GM19328 (cell line): ENCODE measurements at regions not wholly inside any gene's neighbourhood (a gene's known extent, or its start where the extent isn't known, plus 50 kb on each side); places are given as distances from the start of the nearest gene placed in this dataset.

Source experiments
- ATAC-seq: cut with Tn5 transposase; IDR thresholded peaks from one replicate; pipeline ENCODE4 v1.9.1; 2021; ENCODE audit warnings: mild to moderate bottlenecking, moderate library complexity; ENCODE audit not compliant: unreplicated experiment

DNA sequence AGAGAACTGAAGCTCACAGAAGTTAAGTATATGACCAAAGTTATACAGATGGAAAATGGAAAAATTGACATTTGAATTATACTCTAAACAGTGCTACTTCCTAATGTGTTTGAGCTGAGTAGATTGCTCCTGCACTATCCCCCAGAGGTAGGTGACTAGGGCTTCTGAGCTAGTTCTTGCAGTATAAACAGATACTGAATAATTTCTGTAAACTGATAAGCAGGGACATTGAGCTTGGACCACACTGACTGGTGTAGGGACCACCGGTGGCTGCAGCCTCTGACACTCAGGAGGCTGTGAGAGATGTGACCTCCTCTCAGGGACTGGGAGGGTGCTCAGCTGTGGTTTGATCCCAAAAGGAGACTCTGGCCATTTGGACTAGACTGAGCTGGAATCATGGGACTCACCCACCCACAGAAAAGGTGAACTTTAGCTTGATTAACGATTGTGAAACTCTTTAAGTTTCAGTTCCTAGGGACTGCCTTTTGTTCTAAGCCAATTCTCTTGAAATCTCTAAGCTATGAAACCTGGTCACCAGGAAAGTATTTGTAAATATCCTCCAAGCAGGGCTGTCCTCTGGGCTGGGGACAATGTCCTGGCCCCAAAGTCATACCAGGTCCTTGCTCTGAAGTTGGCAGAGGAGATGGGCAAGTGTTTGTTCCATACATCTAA is 291.5 kb downstream of the SEC61B start:
- peak; percentile 63 for ATAC-seq

DNA sequence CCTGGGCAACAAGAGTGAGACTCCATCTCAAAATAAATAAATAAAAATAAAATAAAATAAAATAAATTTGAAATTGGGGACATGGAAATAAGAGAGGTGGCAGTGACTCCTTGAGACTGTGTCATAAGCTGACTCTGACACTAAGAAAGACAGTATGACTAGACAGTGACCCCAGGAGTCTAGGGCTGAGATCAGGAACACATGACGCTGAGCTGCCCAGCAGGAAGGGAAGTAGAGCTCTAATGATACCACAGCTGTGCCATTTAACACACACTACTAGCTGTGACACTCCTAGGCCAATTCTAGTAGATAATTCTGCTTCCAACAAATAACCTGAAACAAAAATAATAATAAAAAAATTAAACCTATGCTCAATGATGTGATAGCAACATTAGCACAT is 293.0 kb downstream of the SEC61B start:
- ATAC-seq = no peak

DNA sequence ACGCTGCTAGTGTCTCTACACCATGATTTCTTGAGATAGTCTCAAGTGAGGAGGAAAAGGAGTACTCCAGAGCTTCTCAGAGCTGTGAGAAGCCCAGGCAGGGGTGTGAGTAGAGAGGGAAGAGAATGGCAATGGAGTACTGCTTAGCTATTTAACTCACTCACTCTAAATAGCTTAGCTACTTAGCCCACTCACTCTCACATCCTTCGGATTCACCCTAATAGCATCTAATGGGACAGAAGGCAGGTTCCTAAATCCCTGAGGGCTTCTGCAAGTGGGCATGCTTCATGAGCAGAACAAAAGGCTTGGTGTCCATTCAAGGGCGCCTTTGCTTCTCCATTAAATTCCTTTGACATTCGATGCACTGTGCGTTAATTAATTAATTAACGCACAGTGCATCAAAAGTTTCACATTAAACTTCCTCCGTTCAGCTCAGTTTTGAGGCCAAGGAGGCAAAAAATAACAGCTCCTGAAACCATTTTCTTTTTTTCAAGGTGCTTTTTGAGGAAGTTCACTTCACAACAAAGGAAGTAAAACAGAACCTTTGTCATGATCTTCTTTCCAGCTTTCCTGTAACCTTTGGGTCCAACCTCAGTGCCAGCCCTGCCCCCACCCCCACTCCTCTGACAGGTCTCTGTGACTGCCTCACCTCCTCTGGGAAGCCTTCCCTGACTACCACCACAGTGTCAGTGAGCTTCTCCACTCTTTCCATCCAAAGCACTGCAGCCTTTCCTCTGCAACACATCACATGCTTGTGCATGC is 294.0 kb downstream of the SEC61B start:
- no peak for ATAC-seq

DNA sequence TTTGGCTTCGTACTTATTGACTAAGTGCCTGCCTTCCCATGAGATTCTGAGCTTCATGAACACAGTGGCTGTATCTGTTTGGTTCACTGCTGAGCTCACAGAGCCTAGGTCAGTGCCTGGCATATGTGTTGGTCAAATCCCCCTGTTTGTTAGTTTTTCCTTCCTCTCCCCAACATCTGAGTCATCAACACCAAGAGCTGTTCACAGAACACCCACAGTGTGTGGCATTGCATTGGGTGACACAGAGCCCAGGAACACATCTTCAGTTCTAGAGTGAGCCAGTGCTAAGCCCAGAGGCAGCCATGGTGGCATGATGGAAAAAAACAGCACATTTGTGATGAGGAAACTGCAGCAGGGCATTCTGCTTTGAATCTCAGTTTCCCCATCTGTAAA is 294.6 kb downstream of the SEC61B start:
- ATAC-seq = no peak

DNA sequence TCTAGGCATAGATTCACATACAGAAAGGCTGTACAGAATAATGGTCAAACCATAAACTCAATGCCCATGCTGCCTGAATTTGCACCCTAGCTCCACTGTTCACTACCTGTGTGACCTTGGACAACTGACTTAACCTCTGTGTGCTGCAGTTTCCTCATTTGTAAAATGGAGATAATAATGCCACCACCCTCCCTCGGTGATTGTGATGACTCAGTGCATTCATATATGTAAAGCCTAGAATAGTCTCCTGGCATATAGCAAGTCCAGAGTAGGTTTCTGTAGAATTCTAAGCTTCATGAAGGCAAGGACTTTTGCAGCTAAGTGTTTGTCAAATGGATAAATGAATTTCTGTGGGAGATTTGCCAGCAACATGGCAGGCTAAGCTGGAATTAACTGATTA is 297.8 kb upstream of the NR4A3 start:
- no peak for ATAC-seq

DNA sequence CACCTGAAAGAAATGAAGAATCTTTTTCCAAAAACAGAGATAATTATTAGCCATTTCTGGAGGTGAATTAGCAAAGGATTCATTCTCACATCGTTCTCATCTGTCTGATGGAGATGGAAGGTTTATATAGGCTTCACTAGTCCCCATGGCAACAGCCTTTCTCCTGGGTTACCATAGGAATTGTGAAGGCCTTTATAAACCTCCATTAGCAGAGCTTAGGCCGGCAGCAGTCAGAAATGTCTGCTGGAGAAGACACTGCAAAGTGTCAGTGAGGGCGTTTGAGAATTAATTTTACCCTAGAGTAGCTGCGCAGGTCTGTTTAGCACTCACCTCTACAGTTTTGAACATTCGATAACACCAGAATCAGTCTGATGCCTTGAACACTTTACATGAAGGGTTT is 290.4 kb upstream of the NR4A3 start:
- ATAC-seq = no peak

DNA sequence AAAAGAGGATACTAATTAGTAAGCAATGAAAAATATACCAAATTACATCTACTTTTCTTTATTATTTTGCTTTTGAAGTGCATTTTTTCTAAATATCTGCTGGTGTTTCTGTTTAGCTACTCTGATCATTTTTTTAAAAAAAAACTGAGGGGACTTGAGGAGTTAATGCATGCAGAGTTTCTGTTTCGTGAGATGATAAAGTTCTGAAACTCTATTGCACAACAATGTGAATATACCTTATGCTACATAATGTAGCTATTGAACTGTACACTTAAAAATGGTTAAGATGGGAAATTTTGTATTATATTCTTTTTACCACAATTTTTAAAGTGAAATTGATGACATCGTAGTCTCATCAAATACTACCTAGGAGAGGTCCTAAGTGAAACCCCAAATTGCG is 288.3 kb upstream of the NR4A3 start:
- ATAC-seq = no peak

DNA sequence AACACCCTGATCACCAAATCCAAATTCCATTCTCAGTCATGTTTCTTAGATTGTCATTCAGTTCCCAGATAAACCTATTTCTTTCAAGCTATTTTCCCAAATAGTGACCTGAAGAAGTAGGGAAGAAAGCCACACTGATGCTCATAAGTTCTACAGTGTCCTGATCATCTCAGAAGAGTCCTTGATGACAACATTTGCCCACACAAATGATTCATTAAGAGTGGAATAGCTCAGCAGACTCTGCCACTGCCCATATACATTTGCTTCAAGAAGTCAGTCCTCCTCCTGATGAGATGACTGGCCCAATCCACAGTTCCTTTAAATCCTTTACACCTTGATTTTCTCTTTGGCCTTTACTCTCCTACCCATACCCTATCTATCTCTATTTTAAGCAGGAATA is 283.7 kb upstream of the NR4A3 start:
- no peak for ATAC-seq

DNA sequence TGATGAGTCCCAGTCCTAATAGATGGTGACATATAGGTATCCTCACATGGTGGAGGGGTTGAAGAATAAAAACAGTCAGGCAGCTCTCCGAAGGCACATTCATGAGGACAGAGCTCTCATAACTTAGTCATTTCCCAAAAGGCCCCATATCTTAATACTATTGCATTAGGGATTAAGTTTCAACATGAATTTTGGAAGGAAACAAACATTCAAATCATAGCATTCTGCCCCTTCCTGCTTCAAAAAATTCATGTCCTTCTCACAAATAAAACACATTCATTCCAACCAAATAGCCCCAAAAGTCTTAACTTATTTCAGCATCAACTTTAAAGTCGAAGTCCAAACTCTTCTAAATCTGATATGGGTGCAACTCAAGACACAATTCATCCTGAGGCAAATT is 277.2 kb upstream of the NR4A3 start:
- no peak for ATAC-seq

DNA sequence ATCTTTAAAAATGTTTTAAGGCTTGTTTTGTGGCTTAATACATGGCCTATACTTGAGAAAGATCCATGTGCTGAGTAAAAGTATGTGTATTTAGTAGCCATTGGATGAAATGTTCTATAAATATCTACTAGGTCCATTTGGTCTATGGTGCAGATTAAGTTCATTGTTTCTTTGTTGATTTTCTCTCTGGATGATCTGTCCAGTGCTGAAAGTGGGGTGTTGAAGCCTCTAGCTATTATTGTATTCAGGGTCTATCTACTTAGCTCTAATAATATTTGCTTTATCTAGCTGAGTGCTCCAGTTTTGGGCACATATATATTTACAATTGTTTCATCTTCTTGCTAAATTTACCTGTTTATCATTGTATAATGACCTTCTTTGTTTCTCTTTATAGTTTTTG is 272.2 kb upstream of the NR4A3 start:
- no peak for ATAC-seq

DNA sequence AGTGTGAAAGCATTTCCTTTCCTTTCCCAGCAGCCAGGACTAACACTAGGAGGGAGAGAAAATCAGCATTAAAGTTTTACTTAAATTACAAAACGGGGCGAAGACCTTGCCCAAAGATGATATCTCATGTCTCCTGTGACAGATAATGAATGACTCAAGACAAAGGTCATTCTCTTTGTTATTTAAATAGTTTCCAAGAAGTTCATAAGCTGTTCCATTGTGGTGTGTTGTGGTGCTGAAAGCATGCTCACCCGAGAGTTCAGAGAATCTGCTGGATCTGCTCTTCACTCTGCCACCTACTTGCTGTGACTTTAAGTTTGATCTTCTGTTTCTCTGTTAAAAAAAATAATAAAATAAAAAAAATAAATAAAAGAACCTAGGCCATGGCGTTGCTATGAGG is 265.9 kb upstream of the NR4A3 start:
- ATAC-seq = no peak

DNA sequence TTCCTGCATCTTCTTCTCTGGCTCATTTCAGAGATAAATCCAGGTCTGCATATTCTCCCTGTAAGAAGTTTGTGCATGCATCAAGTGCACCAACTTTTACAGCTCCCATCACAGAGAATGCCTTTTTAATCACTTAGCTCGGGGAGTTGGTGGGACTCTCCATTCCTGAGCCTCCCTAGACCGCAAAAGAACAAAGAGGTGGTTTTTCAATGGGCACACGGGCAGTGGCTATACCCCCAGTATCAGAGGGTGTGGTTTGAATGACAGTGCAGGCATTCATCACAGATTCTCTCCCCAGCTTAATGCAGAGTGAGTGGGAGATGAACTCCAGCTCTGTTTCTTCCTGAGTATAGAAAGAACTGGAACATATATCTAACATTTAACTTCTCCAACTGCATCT is 264.7 kb upstream of the NR4A3 start:
- no peak for ATAC-seq

DNA sequence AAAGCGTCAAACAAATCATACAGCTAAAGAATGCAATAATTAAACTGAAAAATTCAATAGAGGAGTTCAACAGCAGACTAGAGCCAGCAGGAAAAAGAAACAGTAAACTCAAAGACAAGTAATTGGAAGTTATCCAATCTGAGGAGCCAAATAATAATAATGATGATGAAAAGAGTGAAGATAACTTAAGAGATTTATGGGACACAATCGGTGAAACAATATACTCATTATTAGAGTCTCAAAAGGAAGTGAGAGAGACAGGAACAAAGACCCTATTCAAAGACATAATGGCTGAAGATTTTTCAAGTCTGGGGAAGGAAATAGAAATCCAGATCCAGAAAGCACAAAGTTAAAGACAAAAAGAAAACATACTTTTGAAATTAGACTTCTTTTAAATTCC is 263.9 kb upstream of the NR4A3 start:
- no peak for ATAC-seq

DNA sequence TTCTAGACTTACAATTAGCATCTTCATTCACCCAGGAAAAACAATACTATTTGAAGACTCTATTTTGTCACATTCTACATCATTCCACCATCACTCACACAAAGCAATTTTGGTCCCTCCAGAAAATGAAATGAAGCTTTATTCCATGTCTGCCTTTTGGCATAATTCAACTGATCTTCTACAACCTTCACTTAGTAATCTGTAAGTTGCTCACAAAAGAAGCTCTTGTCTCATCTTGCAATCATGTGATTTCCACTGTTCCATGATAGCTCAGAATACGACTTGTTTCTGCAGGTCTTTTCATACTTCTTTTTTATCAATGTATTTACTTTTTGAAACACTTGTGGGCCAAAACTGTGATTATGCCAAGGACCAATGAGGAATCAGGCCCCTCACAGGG is 261.9 kb upstream of the NR4A3 start:
- ATAC-seq = no peak

DNA sequence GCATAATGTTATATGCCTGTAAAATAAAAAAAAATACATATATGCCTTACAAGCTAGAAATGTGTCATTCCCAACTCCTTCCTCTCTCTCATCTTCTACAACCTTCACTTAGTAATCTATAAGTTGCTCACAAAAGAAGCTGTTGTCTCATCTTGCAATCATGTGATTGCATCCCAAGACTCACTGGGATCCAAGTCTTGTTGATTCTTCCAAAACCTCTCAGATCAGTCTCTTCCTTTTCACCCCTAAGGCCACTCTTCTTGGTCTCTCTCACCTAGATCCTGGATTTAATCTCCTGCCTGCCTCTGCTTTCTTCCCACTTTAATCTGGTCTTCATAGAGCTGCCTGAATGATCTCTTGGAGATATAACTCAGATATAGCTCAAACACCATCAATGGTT is 261.1 kb upstream of the NR4A3 start:
- ATAC-seq = no peak

DNA sequence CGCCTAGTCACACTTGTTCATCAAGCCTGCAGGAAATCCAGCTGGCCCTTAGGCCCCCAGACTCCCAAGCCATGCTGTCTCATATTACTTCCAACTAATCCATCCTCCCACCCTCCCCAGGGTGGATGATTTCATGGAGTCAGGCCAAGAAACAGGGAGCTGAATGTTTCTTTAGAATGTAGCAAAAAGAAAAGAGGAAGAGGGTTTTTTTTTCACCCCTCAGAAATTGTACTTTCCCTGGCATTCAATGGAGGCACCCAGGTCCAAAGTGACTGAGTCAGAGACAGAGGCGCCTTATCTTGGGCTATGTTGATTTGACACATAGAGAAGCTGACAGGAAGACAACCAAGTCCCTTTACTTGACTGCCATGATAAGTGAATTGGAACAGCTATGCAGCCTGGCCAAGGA is 260.2 kb upstream of the NR4A3 start:
- no peak for ATAC-seq

DNA sequence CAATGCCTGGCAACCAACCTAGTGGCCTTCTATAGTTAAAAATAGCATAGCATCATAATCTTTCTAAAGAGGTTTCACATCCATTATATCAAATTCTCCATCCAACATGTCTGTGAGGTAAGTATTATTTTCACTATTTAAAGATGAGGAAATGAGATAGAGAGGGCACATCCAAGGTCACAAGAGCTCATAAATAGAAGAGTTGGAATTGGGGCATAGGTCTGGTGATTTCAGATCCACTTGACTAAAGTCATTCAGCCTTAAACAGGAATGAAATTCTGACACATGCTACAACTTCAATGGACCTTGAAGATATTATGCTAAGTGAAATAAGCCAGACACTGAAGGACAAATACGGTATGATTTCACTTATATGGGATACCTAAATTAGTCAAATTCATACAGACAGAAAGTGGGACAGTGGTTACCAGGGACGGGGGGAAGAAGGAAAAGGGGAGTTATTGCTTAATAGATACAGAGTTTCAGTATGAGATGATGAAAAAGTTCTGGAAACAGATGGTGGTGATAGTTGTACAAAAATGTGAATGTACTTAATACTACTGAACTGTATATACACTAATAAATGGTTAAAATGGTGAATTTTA is 259.6 kb upstream of the NR4A3 start:
- no peak for ATAC-seq

DNA sequence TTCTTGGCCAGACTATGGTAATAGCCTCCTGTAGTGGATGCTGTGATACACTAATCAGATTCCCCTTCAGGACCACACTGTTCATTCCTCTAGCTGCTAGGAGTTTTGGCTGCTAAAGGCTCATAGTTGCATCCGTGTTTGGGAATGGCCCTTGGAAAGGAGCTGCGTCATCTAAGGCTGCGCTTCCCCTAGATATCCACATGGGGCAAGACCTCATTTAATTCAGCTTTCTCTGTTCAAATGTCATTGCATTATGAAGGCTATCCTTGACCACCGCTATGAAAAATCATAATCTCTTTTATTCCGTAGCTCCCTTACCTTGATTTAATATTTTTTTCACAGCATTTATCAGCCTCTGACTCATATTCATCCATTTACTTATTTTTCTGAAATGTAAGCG is 258.3 kb upstream of the NR4A3 start:
- no peak for ATAC-seq

DNA sequence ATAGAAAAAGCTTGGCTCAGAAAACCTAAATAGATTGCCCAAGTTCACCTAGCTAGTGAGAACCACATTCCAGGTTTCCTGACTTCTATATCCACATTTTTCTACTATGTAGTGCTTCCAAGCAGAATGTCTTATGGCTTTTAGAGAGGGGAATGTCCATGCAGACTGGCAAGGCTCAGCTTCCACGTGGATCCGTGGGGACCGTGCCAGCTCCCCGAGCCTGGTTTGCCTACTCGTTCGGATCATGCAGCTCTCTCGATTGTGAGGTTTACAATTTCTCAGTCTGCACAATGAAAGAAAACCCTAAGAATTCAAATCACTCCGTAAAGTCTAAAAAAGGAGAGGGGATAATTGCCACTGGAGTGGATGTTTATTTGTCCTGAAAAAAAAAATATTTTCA is 256.5 kb upstream of the NR4A3 start:
- no peak for ATAC-seq

DNA sequence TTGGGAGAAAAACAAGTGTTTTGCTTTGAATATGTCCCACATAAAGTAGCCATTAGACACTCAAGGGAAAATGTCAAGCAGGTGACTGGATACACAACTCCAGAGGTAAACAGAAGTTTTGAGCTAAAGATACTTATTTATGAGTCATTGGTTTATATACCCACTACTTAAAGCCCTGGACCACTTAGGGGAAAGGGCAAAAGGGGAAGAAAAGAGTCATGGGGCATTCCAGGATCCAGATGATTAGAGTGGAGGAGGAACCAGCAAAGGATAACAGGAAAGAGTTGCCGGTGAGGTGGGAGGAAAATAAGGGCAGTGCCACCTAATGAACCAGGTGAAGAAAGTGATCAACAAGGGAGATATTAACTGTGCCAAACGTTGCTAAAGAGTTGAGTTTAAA is 254.2 kb upstream of the NR4A3 start:
- no peak for ATAC-seq

DNA sequence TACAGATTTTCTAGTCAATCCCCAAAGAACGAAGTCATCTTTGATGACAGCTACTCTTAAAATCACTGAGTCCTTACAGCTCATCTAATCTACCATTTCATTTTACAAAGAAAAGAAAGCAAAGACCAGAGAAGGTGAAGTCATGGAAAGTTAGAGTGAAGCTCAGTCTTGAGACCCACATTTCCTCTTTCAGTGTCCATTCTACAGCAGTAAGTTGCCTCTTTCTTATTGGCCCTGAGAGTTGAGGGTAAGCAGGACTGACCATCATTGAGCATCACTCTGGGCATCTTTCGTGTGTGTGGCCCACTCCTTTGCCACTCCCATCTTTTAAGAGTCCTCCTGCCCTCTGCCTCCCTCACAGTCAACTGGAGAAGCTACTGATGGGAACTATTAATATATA is 251.8 kb upstream of the NR4A3 start:
- ATAC-seq = no peak

DNA sequence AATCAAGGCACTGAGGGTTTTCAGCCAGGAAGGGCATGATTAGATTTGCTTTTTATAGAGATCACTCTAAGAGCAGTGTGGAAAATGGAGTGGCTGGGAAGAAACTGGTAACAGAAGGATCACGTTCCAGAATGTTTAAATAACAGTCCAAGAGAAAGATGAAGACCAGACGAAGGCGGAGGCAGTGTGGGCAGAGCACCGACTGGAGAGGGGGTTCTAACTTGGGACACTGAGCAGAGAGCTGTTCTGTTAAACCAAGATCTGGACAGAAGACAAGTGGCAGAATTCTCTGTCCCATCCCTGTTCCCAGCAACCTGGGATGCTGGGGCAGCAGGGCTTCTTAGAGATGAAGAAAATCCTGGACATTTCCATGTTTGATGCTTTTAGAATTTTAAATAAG is 249.1 kb upstream of the NR4A3 start:
- ATAC-seq = no peak
